ENCODE measurements at regions not wholly inside any gene's neighbourhood (a gene's known extent, or its start where the extent isn't known, plus 50 kb on each side); places are given as distances from the start of the nearest gene placed in this dataset.

DNA sequence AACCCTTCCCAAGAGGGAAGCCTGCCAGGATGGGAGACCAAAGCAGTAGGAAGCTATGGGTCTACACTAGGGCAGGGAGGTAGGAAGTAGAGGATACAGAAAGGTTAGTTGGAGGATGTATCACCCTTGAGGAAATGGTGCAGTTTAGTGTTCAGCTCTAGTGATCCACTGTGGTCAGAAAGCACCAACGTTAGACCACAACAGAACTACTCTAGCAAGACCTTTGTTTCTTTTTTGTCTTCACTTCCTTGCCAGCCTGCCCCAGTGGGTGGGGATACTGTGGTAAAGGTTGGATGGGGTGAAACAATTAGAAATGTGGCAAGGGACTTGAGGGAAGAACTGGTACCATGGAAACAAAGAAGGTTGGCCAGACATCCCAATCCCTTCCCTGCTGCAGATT, 83.3 kb downstream of the DDIT4L start:
- no peak overlapping the region for H3K4me2 ChIP-seq (replicated peaks; ENCODE audit: extremely low read depth, low read length, poor library complexity, severe bottlenecking)
- no peaks in the 10 kb centered on the region for H3K79me2 ChIP-seq (ENCODE audit: insufficient read depth, low read length)
- H3K27ac ChIP-seq (ENCODE audit: low read depth in 1 of 2, low read length in 2 of 2): no peak overlapping the region
- H3K27ac Mint-ChIP-seq: no peak overlapping the region
- DNase-seq: no peak
- peaks cover 0 to 8% of the 10 kb centered on the region in 2 donors for H3K4me1 ChIP-seq (ENCODE audit: control insufficient read depth in 1 of 2, insufficient read depth in 2 of 2, low read length in 2 of 2)
- peaks cover 0 to 1% (median 0%) of the 10 kb centered on the region in 7 donors for H3K9me3 Mint-ChIP-seq
- no peak overlapping the region for H3K4me3 Mint-ChIP-seq
- H3K9ac ChIP-seq (ENCODE audit: insufficient read depth, low read length, poor library complexity, severe bottlenecking): no peak overlapping the region
- no peaks in the 10 kb centered on the region for H3K36me3 ChIP-seq (replicated peaks in 1 of 2; ENCODE audit: control insufficient read depth in 1 of 2, insufficient read depth in 2 of 2, low read length in 2 of 2)
- TF ChIP-seq, protein P1, sequence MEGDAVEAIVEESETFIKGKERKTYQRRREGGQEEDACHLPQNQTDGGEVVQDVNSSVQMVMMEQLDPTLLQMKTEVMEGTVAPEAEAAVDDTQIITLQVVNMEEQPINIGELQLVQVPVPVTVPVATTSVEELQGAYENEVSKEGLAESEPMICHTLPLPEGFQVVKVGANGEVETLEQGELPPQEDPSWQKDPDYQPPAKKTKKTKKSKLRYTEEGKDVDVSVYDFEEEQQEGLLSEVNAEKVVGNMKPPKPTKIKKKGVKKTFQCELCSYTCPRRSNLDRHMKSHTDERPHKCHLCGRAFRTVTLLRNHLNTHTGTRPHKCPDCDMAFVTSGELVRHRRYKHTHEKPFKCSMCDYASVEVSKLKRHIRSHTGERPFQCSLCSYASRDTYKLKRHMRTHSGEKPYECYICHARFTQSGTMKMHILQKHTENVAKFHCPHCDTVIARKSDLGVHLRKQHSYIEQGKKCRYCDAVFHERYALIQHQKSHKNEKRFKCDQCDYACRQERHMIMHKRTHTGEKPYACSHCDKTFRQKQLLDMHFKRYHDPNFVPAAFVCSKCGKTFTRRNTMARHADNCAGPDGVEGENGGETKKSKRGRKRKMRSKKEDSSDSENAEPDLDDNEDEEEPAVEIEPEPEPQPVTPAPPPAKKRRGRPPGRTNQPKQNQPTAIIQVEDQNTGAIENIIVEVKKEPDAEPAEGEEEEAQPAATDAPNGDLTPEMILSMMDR (IDR thresholded peaks at IDR 0.05): no peak
- H2AFZ ChIP-seq (ENCODE audit: insufficient read depth, low read depth, low read length, poor library complexity, severe bottlenecking): no peak overlapping the region
- H3K4me1 Mint-ChIP-seq: peaks cover 10% of the 10 kb centered on the region
- H3K9me3 ChIP-seq (replicated peaks in 1 of 2; ENCODE audit: control insufficient read depth in 1 of 2, insufficient read depth in 1 of 2, low read length in 2 of 2): no peaks in the 10 kb centered on the region
- H3K27me3 ChIP-seq (ENCODE audit: control insufficient read depth in 2 of 2, insufficient read depth in 2 of 2, low read length in 2 of 2): no peaks in the 10 kb centered on the region
- no peak overlapping the region for H3K4me3 ChIP-seq (replicated peaks in 1 of 3; ENCODE audit: low read depth in 2 of 3, low read length in 3 of 3)
- no peaks in the 10 kb centered on the region for H4K20me1 ChIP-seq (ENCODE audit: insufficient read depth, low read length)
- no peaks in the 10 kb centered on the region for H3K36me3 Mint-ChIP-seq
- peaks cover 0 to 3% (median 2%) of the 10 kb centered on the region in 3 donors for H3K27me3 Mint-ChIP-seq (ENCODE audit: low read depth in 3 of 3)
- intact Hi-C loops (cut with micrococcal nuclease): no loop called here
- WGBS (ENCODE audit: insufficient coverage): no CpG with 5 or more reads among the region's 1 CpG

DNA sequence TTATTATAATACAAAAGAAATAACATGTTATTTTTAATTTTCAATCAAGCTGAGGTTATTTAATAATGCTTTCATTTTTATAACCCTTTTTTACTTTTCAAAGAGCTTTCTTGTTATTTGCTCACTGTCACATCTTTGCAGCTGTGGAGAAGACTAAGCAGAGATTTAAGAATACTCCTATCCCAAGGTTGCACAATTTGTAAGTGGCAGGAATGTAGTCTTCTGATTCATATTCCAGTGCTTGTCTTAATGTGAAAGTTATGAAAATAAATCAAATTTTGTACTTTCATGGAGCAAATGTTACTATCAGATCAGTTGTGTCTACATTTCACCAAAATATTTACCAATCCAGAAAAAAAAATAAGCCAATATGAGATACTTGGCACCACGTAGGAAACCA, 86.6 kb downstream of the DDIT4L start:
- no peak overlapping the region for H3K4me3 Mint-ChIP-seq
- Histone ChIP-seq H2AFZ (ENCODE audit: insufficient read depth, low read depth, low read length, poor library complexity, severe bottlenecking) (no peak overlapping the region), H4K20me1 (ENCODE audit: insufficient read depth, low read length) (no peaks in the 10 kb centered on the region), H3K27ac (ENCODE audit: low read depth in 1 of 2, low read length in 2 of 2) (no peak overlapping the region), H3K4me2 (replicated peaks; ENCODE audit: extremely low read depth, low read length, poor library complexity, severe bottlenecking) (no peak overlapping the region), H3K4me3 (replicated peaks in 1 of 3; ENCODE audit: low read depth in 2 of 3, low read length in 3 of 3) (no peak overlapping the region), H3K27me3 (ENCODE audit: control insufficient read depth in 2 of 2, insufficient read depth in 2 of 2, low read length in 2 of 2) (no peaks in the 10 kb centered on the region), H3K79me2 (ENCODE audit: insufficient read depth, low read length) (no peaks in the 10 kb centered on the region), H3K36me3 (replicated peaks in 1 of 2; ENCODE audit: control insufficient read depth in 1 of 2, insufficient read depth in 2 of 2, low read length in 2 of 2) (no peaks in the 10 kb centered on the region), H3K9ac (ENCODE audit: insufficient read depth, low read length, poor library complexity, severe bottlenecking) (no peak overlapping the region), H3K9me3 (replicated peaks in 1 of 2; ENCODE audit: control insufficient read depth in 1 of 2, insufficient read depth in 1 of 2, low read length in 2 of 2) (no peaks in the 10 kb centered on the region), H3K4me1 (ENCODE audit: control insufficient read depth in 1 of 2, insufficient read depth in 2 of 2, low read length in 2 of 2) (peaks cover 6 to 16% of the 10 kb centered on the region in 2 donors)
- DNase-seq: no peak
- TF ChIP-seq, protein P1 (IDR thresholded peaks at IDR 0.05): no peak
- intact Hi-C loops (cut with micrococcal nuclease): no loop called here
- no CpG with 5 or more reads among the region's 1 CpG for WGBS (ENCODE audit: insufficient coverage)
- peaks cover 0 to 3% (median 1%) of the 10 kb centered on the region in 3 donors for H3K27me3 Mint-ChIP-seq (ENCODE audit: low read depth in 3 of 3)
- peaks cover 0 to 1% (median 0%) of the 10 kb centered on the region in 7 donors for H3K9me3 Mint-ChIP-seq
- H3K27ac Mint-ChIP-seq: no peak overlapping the region
- peaks cover 19% of the 10 kb centered on the region for H3K4me1 Mint-ChIP-seq
- H3K36me3 Mint-ChIP-seq: no peaks in the 10 kb centered on the region
